Ammon's horn (tissue), 1 donor: ENCODE measurements at regions not wholly inside any gene's neighbourhood (a gene's known extent, or its start where the extent isn't known, plus 50 kb on each side); places are given as distances from the start of the nearest gene placed in this dataset.
"Not testable (repeated sequence)": the region's sequence is repeated elsewhere in the genome, so short reads cannot be mapped to it uniquely, and the experiment has no call there.

ENCODE experiments used
- DNase-seq: peaks from one replicate; pipeline ENCODE4 v3.0.0-alpha.2; 2016; ENCODE audit warnings: low spot score

GRCh38 chr20:12458241-12458640 lies 540.5 kb downstream of the BTBD3 start:
- DNase-seq, result no peak

- no peak for DNase-seq
Measured at GRCh38 chr20:12464036-12464435, 544.7 kb upstream of the SPTLC3 start.

- no peak for DNase-seq
Measured at GRCh38 chr20:12466915-12467314, 541.9 kb upstream of the SPTLC3 start.

- peak; percentile 26 for DNase-seq
Measured at GRCh38 chr20:12467758-12468157, 541.0 kb upstream of the SPTLC3 start.

- no peak for DNase-seq
Measured at GRCh38 chr20:12482661-12483060, 526.1 kb upstream of the SPTLC3 start.

- no peak for DNase-seq
Measured at GRCh38 chr20:12502443-12502842, 506.3 kb upstream of the SPTLC3 start.

GRCh38 chr20:12504779-12505178 lies 504.0 kb upstream of the SPTLC3 start:
- no peak for DNase-seq

- no peak for DNase-seq
Measured at GRCh38 chr20:12511499-12511898, 497.3 kb upstream of the SPTLC3 start.

- DNase-seq, result no peak
Measured at GRCh38 chr20:12512755-12513154, 496.0 kb upstream of the SPTLC3 start.

GRCh38 chr20:12528104-12528503 lies 480.7 kb upstream of the SPTLC3 start:
- no peak for DNase-seq

- DNase-seq, result peak; percentile 8
Measured at GRCh38 chr20:12528591-12529041, 480.2 kb upstream of the SPTLC3 start.

- no peak for DNase-seq
Measured at GRCh38 chr20:12531626-12532025, 477.1 kb upstream of the SPTLC3 start.

GRCh38 chr20:12535316-12535715 lies 473.5 kb upstream of the SPTLC3 start:
- no peak for DNase-seq

- no peak for DNase-seq
Measured at GRCh38 chr20:12535770-12536169, 473.0 kb upstream of the SPTLC3 start.

GRCh38 chr20:12554426-12554825 lies 454.3 kb upstream of the SPTLC3 start:
- DNase-seq, result no peak

GRCh38 chr20:12555369-12555768 lies 453.4 kb upstream of the SPTLC3 start:
- no peak for DNase-seq

- DNase-seq, result not testable (repeated sequence)
Measured at GRCh38 chr20:12555849-12556248, 452.9 kb upstream of the SPTLC3 start.

GRCh38 chr20:12557224-12557623 lies 451.5 kb upstream of the SPTLC3 start:
- no peak for DNase-seq

- no peak for DNase-seq
Measured at GRCh38 chr20:12564979-12565378, 443.8 kb upstream of the SPTLC3 start.

- no peak for DNase-seq
Measured at GRCh38 chr20:12566596-12566995, 442.2 kb upstream of the SPTLC3 start.

GRCh38 chr20:12570371-12570770 lies 438.4 kb upstream of the SPTLC3 start:
- DNase-seq, result no peak

- no peak for DNase-seq
Measured at GRCh38 chr20:12573442-12573841, 435.3 kb upstream of the SPTLC3 start.

- peak; percentile 21 for DNase-seq
Measured at GRCh38 chr20:12575352-12576095, 433.2 kb upstream of the SPTLC3 start.

- no peak for DNase-seq
Measured at GRCh38 chr20:12577213-12577612, 431.6 kb upstream of the SPTLC3 start.
